ENCODE measurements at regions not wholly inside any gene's neighbourhood (a gene's known extent, or its start where the extent isn't known, plus 50 kb on each side); places are given as distances from the start of the nearest gene placed in this dataset.

- Histone ChIP-seq H3K27ac (no peak overlapping the region), H3K9me3 (peaks cover 32% of the 10 kb centered on the region), H3K4me2 (no peak overlapping the region), H3K4me3 (no peak overlapping the region), H3K4me1 (no peaks in the 10 kb centered on the region)
- ATAC-seq (no peak), DNase-seq (ENCODE audit: low read depth in 1 of 2, low spot score in 1 of 2) (no peak), FAIRE-seq (no peak)
- POLR2A ChIA-PET, result no interaction called here
- no peak for TF ChIP-seq SMC3 (IDR thresholded peaks at IDR 0.05)
- TF ChIP-seq GATA3 (IDR thresholded peaks at IDR 0.05; ENCODE audit: borderline replicate concordance), result no peak
- no peak for TF ChIP-seq POLR2A (IDR thresholded peaks at IDR 0.05; ENCODE audit: low read length)
- TF ChIP-seq NPAS2 (CRISPR knock-in tag; IDR thresholded peaks at IDR 0.05; ENCODE audit: borderline replicate concordance), result no peak
- TF ChIP-seq CHD4 (IDR thresholded peaks at IDR 0.05; ENCODE audit: borderline replicate concordance), result no peak
- no peak for TF ChIP-seq MAX (IDR thresholded peaks at IDR 0.05)
- no peak for TF ChIP-seq PHF8 (IDR thresholded peaks at IDR 0.05; ENCODE audit: borderline replicate concordance, low read depth)
- no peak for TF ChIP-seq USF2 (IDR thresholded peaks at IDR 0.05)
- TF ChIP-seq E2F6 (IDR thresholded peaks at IDR 0.05; ENCODE audit: borderline replicate concordance, low read depth), result no peak
- no peak for TF ChIP-seq FOSL2 (IDR thresholded peaks at IDR 0.05)
- no peak for TF ChIP-seq FOSL2 (CRISPR knock-in tag; IDR thresholded peaks at IDR 0.05)
- no peak for TF ChIP-seq MAFK (IDR thresholded peaks at IDR 0.05; ENCODE audit: partially characterized antibody)
- TF ChIP-seq KDM1A (IDR thresholded peaks at IDR 0.05; ENCODE audit: low read depth), result no peak
- TF ChIP-seq ZNF302 (CRISPR knock-in tag; IDR thresholded peaks at IDR 0.05), result no peak
- no peak for TF ChIP-seq RCOR1 (IDR thresholded peaks at IDR 0.05; ENCODE audit: low read depth, low read length)
- no peak for TF ChIP-seq HMGXB4 (CRISPR knock-in tag; IDR thresholded peaks at IDR 0.05; ENCODE audit: borderline replicate concordance)
- no peak for TF ChIP-seq EHMT2 (IDR thresholded peaks at IDR 0.05; ENCODE audit: low read depth)
- no peak for TF ChIP-seq ZC3H11A (IDR thresholded peaks at IDR 0.05)
- no peak for TF ChIP-seq ATOH8 (CRISPR knock-in tag; IDR thresholded peaks at IDR 0.05; ENCODE audit: low read depth)
- WGBS (ENCODE audit: missing lambda C conversion rate), result 18% methylated on average over 8 of the region's 8 CpGs
- CTCF ChIA-PET, result no interaction called here
These were observed 671.9 kb upstream of the SOX11 start for GRCh38 chr2:5020116-5020875.

- H3K27ac ChIP-seq, result no peak overlapping the region
- H3K9me3 ChIP-seq, result peaks cover 32% of the 10 kb centered on the region
- no peaks in the 10 kb centered on the region for H3K4me1 ChIP-seq
- 3% methylated on average over 2 of the region's 2 CpGs for WGBS (ENCODE audit: missing lambda C conversion rate)
- FAIRE-seq (no peak), ATAC-seq (no peak), DNase-seq (ENCODE audit: low read depth in 1 of 2, low spot score in 1 of 2) (no peak)
- H3K4me3 ChIP-seq, result no peak overlapping the region
- ChIA-PET CTCF (no interaction called here), POLR2A (no interaction called here)
- no peak overlapping the region for H3K4me2 ChIP-seq
- TF ChIP-seq ZC3H11A (IDR thresholded peaks at IDR 0.05), result no peak
- TF ChIP-seq MYC (IDR thresholded peaks at IDR 0.05; ENCODE audit: borderline replicate concordance, low read length), result no peak
- no peak for TF ChIP-seq HOXA7 (CRISPR knock-in tag; IDR thresholded peaks at IDR 0.05)
- no peak for TF ChIP-seq HDAC2 (IDR thresholded peaks at IDR 0.05)
- no peak for TF ChIP-seq ZNF302 (CRISPR knock-in tag; IDR thresholded peaks at IDR 0.05)
- TF ChIP-seq HOXB5 (CRISPR knock-in tag; IDR thresholded peaks at IDR 0.05), result no peak
- TF ChIP-seq EHMT2 (IDR thresholded peaks at IDR 0.05; ENCODE audit: low read depth), result no peak
- no peak for TF ChIP-seq SMC3 (IDR thresholded peaks at IDR 0.05)
- no peak for TF ChIP-seq CHD4 (IDR thresholded peaks at IDR 0.05; ENCODE audit: borderline replicate concordance)
- no peak for TF ChIP-seq ELK1 (IDR thresholded peaks at IDR 0.05; ENCODE audit: low read depth, low read length)
- TF ChIP-seq HMGXB4 (CRISPR knock-in tag; IDR thresholded peaks at IDR 0.05; ENCODE audit: borderline replicate concordance), result no peak
- TF ChIP-seq NR3C1 (IDR thresholded peaks at IDR 0.05), result no peak
- no peak for TF ChIP-seq CTCF (IDR thresholded peaks at IDR 0.05)
- TF ChIP-seq FOSB (CRISPR knock-in tag; IDR thresholded peaks at IDR 0.05), result no peak
- TF ChIP-seq PHF8 (IDR thresholded peaks at IDR 0.05; ENCODE audit: borderline replicate concordance, low read depth), result no peak
- TF ChIP-seq KDM5A (IDR thresholded peaks at IDR 0.05), result no peak
These were observed 671.0 kb upstream of the SOX11 start for GRCh38 chr2:5021136-5021535.
